IMR-90 (cell line): ENCODE measurements at regions not wholly inside any gene's neighbourhood (a gene's known extent, or its start where the extent isn't known, plus 50 kb on each side); places are given as distances from the start of the nearest gene placed in this dataset.

Source experiments
- ATAC-seq: fragments of 200-7000 bp; cut with Tn5 transposase; 2 replicates; pipeline ENCODE4 v1.9.1; 2020; ENCODE audit warnings: low read depth, mild to moderate bottlenecking, moderate library complexity
- BruUV-seq: library from RNA; stranded (reverse); fragments of 400-500 nt; replicated peaks from 2 replicates; lab custom pipeline; 2021; lab: Mats Ljungman, UMichigan
- CTCF ChIA-PET: fragments of 300-600 bp; formaldehyde crosslinking; extraction: SDS; loops from one replicate; lab custom pipeline; 2021; ENCODE audit warnings: antibody characterized with exemption; lab: Yijun Ruan, JAX
- POLR2A ChIA-PET: fragments of 300-600 bp; sonication (Branson Sonifier 250); formaldehyde crosslinking; loops from one replicate; lab custom pipeline; 2022; ENCODE audit warnings: antibody characterized with exemption; ENCODE audit not compliant: unreplicated experiment; lab: Charles Lee
- DNase-seq: peaks from one replicate; pipeline ENCODE4 v3.0.0; 2013
- H2AFZ ChIP-seq: replicated peaks from 2 replicates; pipeline ENCODE3; 2013; ENCODE audit warnings: low read length, mild to moderate bottlenecking; ENCODE audit not compliant: poor library complexity
- H2AK5ac ChIP-seq: 2 replicates; pipeline ENCODE4 v1.6.1; 2013; ENCODE audit warnings: low read depth, low read length, inconsistent platforms
- H2AK9ac ChIP-seq: replicated peaks from 2 replicates; pipeline ENCODE3; 2013; ENCODE audit warnings: mild to moderate bottlenecking, low read depth, low read length, moderate library complexity; ENCODE audit not compliant: poor library complexity
- H2BK120ac ChIP-seq: 2 replicates; pipeline ENCODE4 v1.6.1; 2013; ENCODE audit warnings: low read depth, low read length, inconsistent platforms
- H2BK15ac ChIP-seq: 3 replicates; pipeline ENCODE4 v1.6.1; 2013; ENCODE audit warnings: low read depth, low read length, inconsistent platforms
- H2BK20ac ChIP-seq: 2 replicates; pipeline ENCODE4 v1.6.1; 2013; ENCODE audit warnings: low read depth, mild to moderate bottlenecking, inconsistent platforms, low read length, moderate library complexity
- H2BK5ac ChIP-seq: 2 replicates; pipeline ENCODE4 v1.6.1; 2013; ENCODE audit warnings: mild to moderate bottlenecking, low read depth, low read length, inconsistent platforms; ENCODE audit not compliant: poor library complexity, severe bottlenecking
- H3K14ac ChIP-seq: replicated peaks from 2 replicates; pipeline ENCODE4 v1.6.1; 2013; ENCODE audit warnings: low read depth, low read length, inconsistent platforms
- H3K18ac ChIP-seq: 2 replicates; pipeline ENCODE4 v1.6.1; 2013; ENCODE audit warnings: low read depth, low read length, control low read depth
- H3K23ac ChIP-seq: 2 replicates; pipeline ENCODE4 v1.6.1; 2013; ENCODE audit warnings: low read depth, low read length, inconsistent platforms
- H3K27ac ChIP-seq: 2 replicates; pipeline ENCODE4 v1.5.1; 2013; ENCODE audit warnings: mild to moderate bottlenecking, control low read depth, low read length; ENCODE audit not compliant: insufficient read depth
- H3K27me3 ChIP-seq: 2 replicates; pipeline ENCODE4 v1.6.1; 2013; ENCODE audit warnings: low read length; ENCODE audit not compliant: control insufficient read depth, insufficient read depth
- H3K36me3 ChIP-seq: 2 replicates; pipeline ENCODE4 v1.6.1; 2013; ENCODE audit warnings: low read length, mixed read lengths; ENCODE audit not compliant: control insufficient read depth, insufficient read depth
- H3K4ac ChIP-seq: 2 replicates; pipeline ENCODE4 v1.6.1; 2013; ENCODE audit warnings: low read depth, low read length, inconsistent platforms
- H3K4me1 ChIP-seq: 2 replicates; pipeline ENCODE4 v1.6.1; 2013; ENCODE audit warnings: low read length, mixed read lengths; ENCODE audit not compliant: control insufficient read depth, insufficient read depth
- H3K4me2 ChIP-seq: 2 replicates; pipeline ENCODE4 v1.6.1; 2013; ENCODE audit warnings: low read depth, mild to moderate bottlenecking, control low read depth, low read length, moderate library complexity
- H3K4me3 ChIP-seq: 2 replicates; pipeline ENCODE4 v1.5.1; 2013; ENCODE audit warnings: low read depth, mild to moderate bottlenecking, control low read depth, low read length, moderate library complexity; ENCODE audit not compliant: insufficient read depth
- H3K56ac ChIP-seq: 2 replicates; pipeline ENCODE4 v1.6.1; 2013; ENCODE audit warnings: low read length, inconsistent platforms; ENCODE audit not compliant: insufficient read depth; ENCODE audit errors: extremely low read depth
- H3K79me1 ChIP-seq, 2 experiments: 2 replicates each; pipeline ENCODE4 v1.6.1; 2013; ENCODE audit warnings: low read length in 2 of 2, inconsistent platforms in 1 of 2, low read depth in 1 of 2
- H3K9ac ChIP-seq: 2 replicates; pipeline ENCODE4 v1.6.1; 2013; ENCODE audit warnings: low read depth, low read length, control low read depth
- H3K9me1 ChIP-seq: 2 replicates; pipeline ENCODE4 v1.6.1; 2013; ENCODE audit warnings: low read length, inconsistent platforms; ENCODE audit not compliant: insufficient read depth
- H3K9me3 ChIP-seq: 2 replicates; pipeline ENCODE4 v1.6.1; 2013; ENCODE audit warnings: low read length; ENCODE audit not compliant: control insufficient read depth, insufficient read depth
- H4K20me1 ChIP-seq: 2 replicates; pipeline ENCODE4 v1.6.1; 2013; ENCODE audit warnings: low read length, inconsistent platforms; ENCODE audit not compliant: insufficient read depth
- H4K5ac ChIP-seq: 2 replicates; pipeline ENCODE4 v1.6.1; 2013; ENCODE audit warnings: mild to moderate bottlenecking, low read depth, low read length, control low read depth
- H4K8ac ChIP-seq, 2 experiments: 2 replicates each; pipeline ENCODE4 v1.6.1; 2013; ENCODE audit warnings: low read depth in 2 of 2, low read length in 2 of 2, control low read depth in 1 of 2, inconsistent platforms in 1 of 2
- H4K91ac ChIP-seq: 2 replicates; pipeline ENCODE4 v1.6.1; 2013; ENCODE audit warnings: low read depth, low read length, inconsistent platforms; ENCODE audit not compliant: insufficient read depth
- BHLHE40 ChIP-seq: fragments of 150-350 bp; IDR thresholded peaks from 2 replicates; pipeline ENCODE4 v1.6.1; 2016; ENCODE audit warnings: mild to moderate bottlenecking, low read depth, low read length
- CEBPB ChIP-seq: IDR thresholded peaks from 2 replicates; pipeline ENCODE4 v1.6.1; 2012; ENCODE audit warnings: low read depth, low read length, improper control_type of control experiment
- MXI1 ChIP-seq: IDR thresholded peaks from 2 replicates; pipeline ENCODE4 v1.6.1; 2012; ENCODE audit warnings: low read depth, mild to moderate bottlenecking, low read length, moderate library complexity, borderline replicate concordance
- POLR2A ChIP-seq: IDR thresholded peaks from 2 replicates; pipeline ENCODE4 v1.6.1; 2012; ENCODE audit warnings: mild to moderate bottlenecking, low read depth, low read length
- RCOR1 ChIP-seq: IDR thresholded peaks from 2 replicates; pipeline ENCODE4 v1.6.1; 2012; ENCODE audit warnings: mild to moderate bottlenecking, low read length, improper control_type of control experiment; ENCODE audit not compliant: insufficient replicate concordance
- SMC3 ChIP-seq: fragments of 150-350 bp; IDR thresholded peaks from 2 replicates; pipeline ENCODE4 v1.6.1; 2016; ENCODE audit warnings: low read depth, mild to moderate bottlenecking, antibody characterized with exemption, low read length, moderate library complexity
- WGBS, 2 experiments: methylation state at CpG; one replicate each; pipeline versions ENCODE4 v1.1.5 to v1.1.7; 2013; ENCODE audit warnings: missing lambda C conversion rate in 2 of 2; ENCODE audit not compliant: insufficient read length in 1 of 2; ENCODE audit errors: extremely low coverage in 2 of 2; 5-methylcytosine and 5-hydroxymethylcytosine counted together
- dilution Hi-C: fragments of 300-500 bp; cut with HindIII; formaldehyde crosslinking; loops from one replicate; pipeline ENCODE4 v1.14.3; 2018; ENCODE audit warnings: low sequenced_read_pairs; ENCODE audit not compliant: unreplicated experiment
- in situ Hi-C: fragments of 300-500 bp; cut with MboI; formaldehyde crosslinking; loops from 3 replicates; pipeline ENCODE4 v1.14.3; 2019; ENCODE audit warnings: low sequenced_read_pairs, inconsistent platforms, mixed read lengths
- intact Hi-C: fragments of 100-400 bp; cut with micrococcal nuclease; formaldehyde crosslinking; loops from 2 replicates; pipeline ENCODE4 v1.10.0; 2022
- TF ChIP-seq, protein P1 (sequence below): conservative IDR thresholded peaks from 2 replicates; pipeline ENCODE4 v1.5.1; 2012; ENCODE audit warnings: mild to moderate bottlenecking, low read depth, low read length, improper control_type of control experiment

DNA sequence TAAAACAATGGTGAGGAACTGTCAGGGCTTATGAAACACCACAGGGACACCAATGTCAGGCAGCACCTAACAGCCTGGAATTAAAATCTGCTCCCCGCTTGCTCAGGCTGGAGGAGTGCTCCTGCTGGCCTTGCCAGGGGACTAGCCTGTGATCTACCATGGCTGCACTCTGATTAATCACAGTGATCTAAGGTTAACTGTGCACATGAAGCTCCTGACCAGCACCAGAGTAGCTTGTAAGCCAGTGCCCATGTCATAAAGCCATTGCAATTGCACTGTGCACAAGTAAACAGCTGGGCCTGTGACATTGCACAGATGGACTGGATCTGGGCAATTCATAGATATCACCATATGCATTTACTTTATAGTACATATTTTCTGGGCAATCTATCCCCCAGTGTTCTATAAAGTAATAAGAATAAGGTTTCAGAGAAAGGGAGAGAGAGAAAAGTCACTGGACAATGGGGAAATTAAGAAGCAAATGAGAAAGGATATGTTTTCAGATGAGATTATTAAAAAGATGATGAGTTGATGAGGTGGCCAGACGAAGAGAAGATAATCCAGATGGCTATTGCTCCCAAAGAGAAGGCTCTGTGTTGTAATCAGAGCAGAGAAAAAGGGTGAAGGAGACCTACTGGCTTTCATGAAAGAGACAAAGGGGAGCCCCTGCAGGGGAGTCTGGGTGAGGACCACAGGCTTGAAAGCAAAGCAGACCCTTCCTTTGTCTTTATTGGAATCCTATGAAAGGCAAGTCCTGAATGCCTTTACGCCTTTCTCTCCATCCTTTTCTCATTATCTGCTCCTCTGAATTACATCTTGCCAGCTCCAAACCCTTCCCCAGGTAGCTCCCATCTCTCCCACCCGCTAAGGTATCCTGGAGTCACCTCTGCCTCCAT is 145.8 kb downstream of the SLC38A6 start (continued):
- TF ChIP-seq RCOR1 (no peak), SMC3 (no peak)

DNA sequence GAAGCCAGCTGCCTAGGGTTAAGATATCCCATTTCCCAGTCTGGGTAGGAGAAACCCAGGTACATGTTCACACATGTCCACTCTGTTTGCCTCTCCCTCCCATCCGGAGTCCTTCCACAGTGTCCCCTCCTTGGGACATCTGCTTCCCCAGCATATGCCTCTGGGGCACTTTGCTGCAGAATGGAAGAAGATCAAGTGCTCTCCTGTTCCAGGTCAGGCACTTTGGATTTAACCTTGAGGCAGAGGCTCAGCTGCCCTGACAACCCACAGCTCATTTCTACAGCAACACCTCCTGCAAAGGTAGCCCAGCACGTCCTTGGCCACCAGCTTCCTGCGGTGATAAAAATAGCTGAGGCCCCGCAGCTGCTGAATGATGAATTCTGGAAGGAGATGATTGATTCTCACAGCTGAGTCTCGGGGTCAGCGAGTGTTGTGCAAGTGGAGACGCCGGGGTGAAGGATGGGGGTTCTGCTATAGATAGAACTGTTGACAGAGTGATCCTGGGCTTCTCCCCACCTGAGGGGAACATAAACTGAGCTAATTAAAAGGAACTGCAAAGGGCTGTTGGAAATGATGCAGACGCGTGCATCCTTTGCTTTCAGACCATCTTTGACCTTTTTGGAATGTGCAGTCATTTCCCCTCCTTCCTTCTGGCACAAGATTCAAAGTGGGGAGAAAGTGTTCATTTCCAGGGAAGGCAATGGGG is 145.0 kb downstream of the SLC38A6 start:
- Histone ChIP-seq H2BK20ac (peak overlapping the region; percentile 89), H2BK120ac (peak overlapping the region; percentile 93), H3K18ac (peak overlapping the region; percentile 86), H3K79me1 (no peaks in the 10 kb centered on the region), H3K4ac (peak overlapping the region; percentile 92), H3K9me3 (no peaks in the 10 kb centered on the region), H2AFZ (peak overlapping the region; percentile 77), H3K27ac (peak overlapping the region; percentile 88), H3K14ac (peak overlapping the region; percentile 90), H4K8ac (peak overlapping the region; percentile 17 to 87; a peak in 3 of 4 replicates), H3K9ac (no peak overlapping the region), H4K91ac (peak overlapping the region; percentile 81), H4K5ac (peak overlapping the region; percentile 85), H3K4me3 (no peak overlapping the region), H3K4me1 (peaks cover 35% of the 10 kb centered on the region), H3K56ac (no peak overlapping the region), H3K27me3 (no peaks in the 10 kb centered on the region), H2BK15ac (peak overlapping the region; percentile 82; the same call in 2 of the 3 replicates), H2AK5ac (peak overlapping the region; percentile 96), H3K9me1 (peaks cover 20% of the 10 kb centered on the region), H2BK5ac (peak overlapping the region; percentile 40), H3K4me2 (peak overlapping the region; percentile 7), H2AK9ac (peak overlapping the region; percentile 43), H3K23ac (peak overlapping the region; percentile 87), H3K36me3 (no peaks in the 10 kb centered on the region), H4K20me1 (no peaks in the 10 kb centered on the region)
- DNase-seq (no peak), ATAC-seq (peak; percentile 8; the same call in 1 of the 2 replicates)
- dilution Hi-C loops (no loop called here), in situ Hi-C loops (no loop called here), intact Hi-C loops (no loop called here)
- ChIA-PET CTCF (no interaction called here), POLR2A (no interaction called here)
- no CpG with 5 or more reads among the region's 10 CpGs for WGBS, 2 experiments
- peak; percentile 62 for TF ChIP-seq CEBPB
- TF ChIP-seq POLR2A, result no peak
- no peak for TF ChIP-seq MXI1
- TF ChIP-seq, protein P1, sequence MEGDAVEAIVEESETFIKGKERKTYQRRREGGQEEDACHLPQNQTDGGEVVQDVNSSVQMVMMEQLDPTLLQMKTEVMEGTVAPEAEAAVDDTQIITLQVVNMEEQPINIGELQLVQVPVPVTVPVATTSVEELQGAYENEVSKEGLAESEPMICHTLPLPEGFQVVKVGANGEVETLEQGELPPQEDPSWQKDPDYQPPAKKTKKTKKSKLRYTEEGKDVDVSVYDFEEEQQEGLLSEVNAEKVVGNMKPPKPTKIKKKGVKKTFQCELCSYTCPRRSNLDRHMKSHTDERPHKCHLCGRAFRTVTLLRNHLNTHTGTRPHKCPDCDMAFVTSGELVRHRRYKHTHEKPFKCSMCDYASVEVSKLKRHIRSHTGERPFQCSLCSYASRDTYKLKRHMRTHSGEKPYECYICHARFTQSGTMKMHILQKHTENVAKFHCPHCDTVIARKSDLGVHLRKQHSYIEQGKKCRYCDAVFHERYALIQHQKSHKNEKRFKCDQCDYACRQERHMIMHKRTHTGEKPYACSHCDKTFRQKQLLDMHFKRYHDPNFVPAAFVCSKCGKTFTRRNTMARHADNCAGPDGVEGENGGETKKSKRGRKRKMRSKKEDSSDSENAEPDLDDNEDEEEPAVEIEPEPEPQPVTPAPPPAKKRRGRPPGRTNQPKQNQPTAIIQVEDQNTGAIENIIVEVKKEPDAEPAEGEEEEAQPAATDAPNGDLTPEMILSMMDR, result no peak
- no peak for TF ChIP-seq BHLHE40
- BruUV-seq, result no TSS peak
